H9 (cell line): ENCODE measurements at regions not wholly inside any gene's neighbourhood (a gene's known extent, or its start where the extent isn't known, plus 50 kb on each side); places are given as distances from the start of the nearest gene placed in this dataset.

Experiments
- DNase-seq: peaks from one replicate; pipeline ENCODE4 v3.0.0-alpha.2; 2017
- H2AFZ ChIP-seq: one replicate; pipeline ENCODE4 v1.6.1; 2013; ENCODE audit warnings: mild to moderate bottlenecking, low read length, control low read depth, moderate library complexity
- H2AK5ac ChIP-seq: 2 replicates; pipeline ENCODE4 v1.6.1; 2013; ENCODE audit warnings: low read length, control low read depth, mixed read lengths; ENCODE audit not compliant: insufficient read length
- H2BK120ac ChIP-seq: one replicate; pipeline ENCODE4 v1.6.1; 2013; ENCODE audit warnings: low read depth, mild to moderate bottlenecking, low read length, control low read depth, inconsistent platforms; ENCODE audit not compliant: poor library complexity, severe bottlenecking
- H2BK12ac ChIP-seq: 2 replicates; pipeline ENCODE4 v1.6.1; 2013; ENCODE audit warnings: low read length, control low read depth, mixed read lengths, low read depth; ENCODE audit not compliant: insufficient read length
- H2BK15ac ChIP-seq: 2 replicates; pipeline ENCODE4 v1.6.1; 2013; ENCODE audit warnings: low read depth, low read length, control low read depth
- H2BK20ac ChIP-seq: one replicate; pipeline ENCODE4 v1.6.1; 2013; ENCODE audit warnings: low read depth, mild to moderate bottlenecking, low read length, control low read depth, inconsistent platforms; ENCODE audit not compliant: poor library complexity, severe bottlenecking
- H2BK5ac ChIP-seq: 2 replicates; pipeline ENCODE4 v1.6.1; 2013; ENCODE audit warnings: low read length, control low read depth, mixed read lengths; ENCODE audit not compliant: insufficient read length
- H3K14ac ChIP-seq: 2 replicates; pipeline ENCODE4 v1.6.1; 2013; ENCODE audit warnings: low read length, control low read depth; ENCODE audit not compliant: insufficient read depth
- H3K18ac ChIP-seq: 2 replicates; pipeline ENCODE4 v1.6.1; 2013; ENCODE audit warnings: low read depth, mild to moderate bottlenecking, mixed read lengths, low read length, control low read depth; ENCODE audit not compliant: insufficient read length
- H3K23ac ChIP-seq: 2 replicates; pipeline ENCODE4 v1.6.1; 2013; ENCODE audit warnings: low read length, control low read depth, mixed read lengths, low read depth; ENCODE audit not compliant: insufficient read length
- H3K23me2 ChIP-seq: 2 replicates; pipeline ENCODE4 v1.6.1; 2013; ENCODE audit warnings: low read depth, mild to moderate bottlenecking, mixed read lengths, low read length, control low read depth; ENCODE audit not compliant: insufficient read length, poor library complexity, severe bottlenecking
- H3K27ac ChIP-seq: 2 replicates; pipeline ENCODE4 v1.5.1; 2013; ENCODE audit warnings: low read length, control low read depth, mixed read lengths, low read depth; ENCODE audit not compliant: insufficient read length
- H3K27me3 ChIP-seq: 2 replicates; pipeline ENCODE4 v1.6.1; 2013; ENCODE audit warnings: low read length, control low read depth, inconsistent platforms; ENCODE audit not compliant: insufficient read depth
- H3K4ac ChIP-seq: 2 replicates; pipeline ENCODE4 v1.6.1; 2013; ENCODE audit warnings: low read depth, mild to moderate bottlenecking, control low read depth, inconsistent platforms, low read length, moderate library complexity
- H3K4me1 ChIP-seq: 2 replicates; pipeline ENCODE4 v1.6.1; 2013; ENCODE audit warnings: low read length, control low read depth, inconsistent platforms; ENCODE audit not compliant: insufficient read depth
- H3K4me2 ChIP-seq: 2 replicates; pipeline ENCODE4 v1.6.1; 2013; ENCODE audit warnings: low read length, control low read depth, mixed read lengths; ENCODE audit not compliant: insufficient read length, insufficient read depth
- H3K56ac ChIP-seq: 2 replicates; pipeline ENCODE4 v1.6.1; 2013; ENCODE audit warnings: low read depth, mild to moderate bottlenecking, mixed read lengths, low read length, control low read depth; ENCODE audit not compliant: insufficient read length
- H3K79me1 ChIP-seq: 2 replicates; pipeline ENCODE4 v1.6.1; 2013; ENCODE audit warnings: low read depth, mild to moderate bottlenecking, moderate library complexity, low read length, control low read depth, inconsistent platforms; ENCODE audit not compliant: insufficient read depth, poor library complexity, severe bottlenecking
- H3K79me2 ChIP-seq: 2 replicates; pipeline ENCODE4 v1.6.1; 2013; ENCODE audit warnings: low read length, control low read depth, inconsistent platforms; ENCODE audit not compliant: insufficient read depth
- H3K9ac ChIP-seq: 2 replicates; pipeline ENCODE4 v1.6.1; 2013; ENCODE audit warnings: low read length, control low read depth, mixed read lengths; ENCODE audit not compliant: insufficient read length; ENCODE audit errors: extremely low read depth
- H3K9me3 ChIP-seq: one replicate; pipeline ENCODE4 v1.6.1; 2013; ENCODE audit warnings: low read depth, low read length, inconsistent platforms; ENCODE audit not compliant: control insufficient read depth
- H3T11ph ChIP-seq: one replicate; pipeline ENCODE4 v1.6.1; 2013; ENCODE audit warnings: mild to moderate bottlenecking, low read length, control low read depth, inconsistent platforms
- H4K20me1 ChIP-seq: one replicate; pipeline ENCODE4 v1.6.1; 2013; ENCODE audit not compliant: control insufficient read depth, insufficient read length, insufficient read depth
- H4K5ac ChIP-seq: 2 replicates; pipeline ENCODE4 v1.6.1; 2013; ENCODE audit warnings: low read depth, mild to moderate bottlenecking, mixed read lengths, low read length, control low read depth; ENCODE audit not compliant: insufficient read length
- H4K8ac ChIP-seq: replicated peaks from 2 replicates; pipeline ENCODE4 v1.6.1; 2013; ENCODE audit warnings: low read length, control low read depth, mixed read lengths, low read depth; ENCODE audit not compliant: insufficient read length
- H4K91ac ChIP-seq: 2 replicates; pipeline ENCODE4 v1.6.1; 2013; ENCODE audit warnings: low read depth, mild to moderate bottlenecking, moderate library complexity, mixed read lengths, low read length, control low read depth; ENCODE audit not compliant: insufficient read length
- H3K27ac Mint-ChIP-seq, 3 experiments: 2 replicates in 2 of 3; 3 replicates in 1 of 3; pipeline ENCODE4 v1.8.0; 2020 to 2021; ENCODE audit warnings: mixed read lengths in 3 of 3, mild to moderate bottlenecking in 1 of 3, moderate library complexity in 1 of 3
- H3K27me3 Mint-ChIP-seq: 2 replicates; pipeline ENCODE4 v1.8.0; 2021; ENCODE audit warnings: low read depth, mild to moderate bottlenecking, moderate library complexity, mixed read lengths
- H3K36me3 Mint-ChIP-seq, 3 experiments: 2 replicates in 2 of 3; 3 replicates in 1 of 3; pipeline ENCODE4 v1.8.0; 2020 to 2021; ENCODE audit warnings: low read depth in 3 of 3, mixed read lengths in 3 of 3; ENCODE audit not compliant: insufficient read depth in 1 of 3
- H3K4me1 Mint-ChIP-seq, 2 experiments: 2 replicates each; pipeline ENCODE4 v1.8.0; 2020; ENCODE audit warnings: mixed read lengths in 2 of 2
- H3K4me3 Mint-ChIP-seq, 2 experiments: 2 replicates in 1 of 2; 3 replicates in 1 of 2; pipeline ENCODE4 v1.8.0; 2020 to 2021; ENCODE audit warnings: mild to moderate bottlenecking in 2 of 2, mixed read lengths in 2 of 2, moderate library complexity in 1 of 2
- H3K9me3 Mint-ChIP-seq, 2 experiments: 2 replicates in 1 of 2; 3 replicates in 1 of 2; pipeline ENCODE4 v1.8.0; 2020; ENCODE audit warnings: mild to moderate bottlenecking in 2 of 2, mixed read lengths in 2 of 2, moderate library complexity in 1 of 2
- WGBS: extraction: QIAGEN DNeasy Blood & Tissue Kit; methylation state at CpG from one replicate; pipeline ENCODE4 v1.1.7; 2013; ENCODE audit warnings: missing lambda C conversion rate, low lambda C conversion rate, mixed read lengths; ENCODE audit not compliant: insufficient read length; ENCODE audit errors: extremely low coverage; 5-methylcytosine and 5-hydroxymethylcytosine counted together
- TF ChIP-seq, protein P1 (sequence below): fragments of 200-600 bp; sonication (generic); conservative IDR thresholded peaks from 3 replicates; pipeline ENCODE4 v1.8.0; 2021; ENCODE audit warnings: antibody characterized with exemption, mild to moderate bottlenecking

- H3K4me1 Mint-ChIP-seq, result peaks cover 15 to 16% of the 10 kb centered on the region in 2 experiments
- Histone ChIP-seq H2AFZ (no peak overlapping the region), H3K27me3 (no peaks in the 10 kb centered on the region)
Observed at GRCh38 chr6:51432481-51432880, 613.8 kb downstream of the TFAP2B start.

More at GRCh38 chr6:51432481-51432880, 613.8 kb downstream of the TFAP2B start:
- Histone ChIP-seq H2BK15ac (no peak overlapping the region), H2BK12ac (no peak overlapping the region), H4K5ac (no peak overlapping the region), H2BK20ac (no peak overlapping the region), H3K4me1 (no peaks in the 10 kb centered on the region), H3K27ac (no peak overlapping the region), H3K56ac (no peak overlapping the region), H3K79me2 (no peaks in the 10 kb centered on the region), H4K8ac (no peak overlapping the region), H3K4me2 (no peak overlapping the region), H3K14ac (no peak overlapping the region), H2BK120ac (no peak overlapping the region), H2BK5ac (no peak overlapping the region), H3K9me3 (no peaks in the 10 kb centered on the region), H2AK5ac (no peak overlapping the region), H3K9ac (no peak overlapping the region), H3K4ac (no peak overlapping the region), H3T11ph (no peak overlapping the region), H3K18ac (no peak overlapping the region), H3K79me1 (no peaks in the 10 kb centered on the region), H4K91ac (no peak overlapping the region), H3K23me2 (no peaks in the 10 kb centered on the region), H4K20me1 (no peaks in the 10 kb centered on the region), H3K23ac (no peak overlapping the region)
- TF ChIP-seq, protein P1, sequence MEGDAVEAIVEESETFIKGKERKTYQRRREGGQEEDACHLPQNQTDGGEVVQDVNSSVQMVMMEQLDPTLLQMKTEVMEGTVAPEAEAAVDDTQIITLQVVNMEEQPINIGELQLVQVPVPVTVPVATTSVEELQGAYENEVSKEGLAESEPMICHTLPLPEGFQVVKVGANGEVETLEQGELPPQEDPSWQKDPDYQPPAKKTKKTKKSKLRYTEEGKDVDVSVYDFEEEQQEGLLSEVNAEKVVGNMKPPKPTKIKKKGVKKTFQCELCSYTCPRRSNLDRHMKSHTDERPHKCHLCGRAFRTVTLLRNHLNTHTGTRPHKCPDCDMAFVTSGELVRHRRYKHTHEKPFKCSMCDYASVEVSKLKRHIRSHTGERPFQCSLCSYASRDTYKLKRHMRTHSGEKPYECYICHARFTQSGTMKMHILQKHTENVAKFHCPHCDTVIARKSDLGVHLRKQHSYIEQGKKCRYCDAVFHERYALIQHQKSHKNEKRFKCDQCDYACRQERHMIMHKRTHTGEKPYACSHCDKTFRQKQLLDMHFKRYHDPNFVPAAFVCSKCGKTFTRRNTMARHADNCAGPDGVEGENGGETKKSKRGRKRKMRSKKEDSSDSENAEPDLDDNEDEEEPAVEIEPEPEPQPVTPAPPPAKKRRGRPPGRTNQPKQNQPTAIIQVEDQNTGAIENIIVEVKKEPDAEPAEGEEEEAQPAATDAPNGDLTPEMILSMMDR, result no peak
- DNase-seq, result no peak
- no peak overlapping the region for H3K27ac Mint-ChIP-seq
- H3K27me3 Mint-ChIP-seq, result no peaks in the 10 kb centered on the region
- H3K9me3 Mint-ChIP-seq, result no peaks in the 10 kb centered on the region
- WGBS, result no CpG with 5 or more reads among the region's 3 CpGs
- no peak overlapping the region for H3K4me3 Mint-ChIP-seq
- no peaks in the 10 kb centered on the region for H3K36me3 Mint-ChIP-seq
